AG08395 (cell line): ENCODE measurements at regions not wholly inside any gene's neighbourhood (a gene's known extent, or its start where the extent isn't known, plus 50 kb on each side); places are given as distances from the start of the nearest gene placed in this dataset.

Experiments used
- DNase-seq: peaks from one replicate; pipeline ENCODE4 v3.0.0; 2012; ENCODE audit warnings: mixed read lengths, low spot score

DNA sequence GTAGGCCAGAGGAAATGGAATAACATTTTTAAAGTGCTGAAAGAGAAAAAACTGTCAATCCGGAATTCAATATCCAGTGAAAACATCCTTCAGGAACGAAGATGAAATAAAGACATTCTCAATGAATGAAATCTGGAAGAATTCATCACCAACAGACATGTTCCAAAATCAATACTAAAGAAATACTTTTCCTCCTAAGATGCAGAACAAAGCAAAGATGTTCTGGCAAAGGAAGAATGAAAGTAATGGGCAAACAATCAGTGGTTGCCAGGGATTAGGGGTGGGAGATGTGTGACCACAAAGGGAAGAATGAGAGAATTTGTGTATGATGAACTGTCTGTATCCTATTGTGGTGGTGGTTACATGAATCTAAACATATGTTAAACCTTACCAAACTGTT, 52.8 kb upstream of the EEPD1 start:
- no peak for DNase-seq

DNA sequence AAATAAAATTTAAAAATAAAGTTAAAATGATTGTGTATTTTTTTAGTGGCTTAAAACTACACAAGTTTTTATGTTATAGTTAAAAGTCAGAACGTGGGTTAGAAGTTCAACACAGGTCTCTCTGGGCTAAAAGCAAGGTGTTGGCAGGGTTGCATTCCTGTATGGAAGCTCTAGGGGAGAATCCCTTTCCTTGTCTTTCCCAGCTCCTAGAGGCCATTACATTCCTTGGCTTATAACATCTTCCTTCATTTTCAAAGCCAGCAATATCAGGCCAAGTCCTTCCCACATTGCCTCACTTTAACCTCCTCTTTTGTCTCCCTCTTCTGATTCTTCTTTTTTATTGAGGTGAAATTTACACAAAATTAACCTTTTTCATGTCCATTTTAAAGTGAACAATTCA, 52.4 kb upstream of the EEPD1 start:
- DNase-seq = no peak
